Cardiac fibroblast (primary cell): ENCODE measurements at regions not wholly inside any gene's neighbourhood (a gene's known extent, or its start where the extent isn't known, plus 50 kb on each side); places are given as distances from the start of the nearest gene placed in this dataset.

ENCODE experiments used
- DNase-seq, 2 donors: peaks; one replicate each; pipeline versions ENCODE4 v3.0.0 to v3.0.0-alpha.2; 2010; ENCODE audit warnings: low read depth in 2 of 2
- H3K4me3 ChIP-seq, 2 donors: replicated peaks in 1 of 2; 1 replicate in 1 of 2; 2 replicates in 1 of 2; pipeline ENCODE4 v1.5.1; 2011; ENCODE audit warnings: low read depth in 2 of 2, low read length in 2 of 2, mild to moderate bottlenecking in 2 of 2, moderate library complexity in 1 of 2
- CTCF ChIP-seq: IDR thresholded peaks from one replicate; pipeline ENCODE4 v1.5.1; 2011; ENCODE audit warnings: low read depth, mild to moderate bottlenecking, low read length, inconsistent platforms

GRCh38 chr5:173483160-173483559 lies 133.3 kb downstream of the BOD1 start:
- H3K4me3 ChIP-seq = no peak overlapping the region
- no peak for TF ChIP-seq CTCF
- no peak for DNase-seq

- DNase-seq = no peak
- H3K4me3 ChIP-seq = no peak overlapping the region
Observed at GRCh38 chr5:173481821-173482220, 134.6 kb downstream of the BOD1 start.

GRCh38 chr5:173480896-173481295 lies 135.6 kb downstream of the BOD1 start:
- no peak for TF ChIP-seq CTCF
- DNase-seq = no peak
- H3K4me3 ChIP-seq = no peak overlapping the region

More at GRCh38 chr5:173481821-173482220, 134.6 kb downstream of the BOD1 start:
- TF ChIP-seq CTCF = no peak

- no peak overlapping the region for H3K4me3 ChIP-seq
- no peak for TF ChIP-seq CTCF
- no peak for DNase-seq
Observed at GRCh38 chr5:173479711-173480110, 136.7 kb downstream of the BOD1 start.

- peak; percentile 76 to 91 for DNase-seq
- no peak for TF ChIP-seq CTCF
- H3K4me3 ChIP-seq = no peak overlapping the region
Observed at GRCh38 chr5:173477345-173478040, 139.0 kb downstream of the BOD1 start.

- TF ChIP-seq CTCF = no peak
- DNase-seq = no peak
- no peak overlapping the region for H3K4me3 ChIP-seq
Observed at GRCh38 chr5:173475780-173476179, 140.7 kb downstream of the BOD1 start.

- peak; percentile 68 to 90 for DNase-seq
- TF ChIP-seq CTCF = no peak
- no peak overlapping the region for H3K4me3 ChIP-seq
Observed at GRCh38 chr5:173474881-173475287, 141.6 kb downstream of the BOD1 start.
